Testis (tissue), 2 donors: ENCODE measurements at regions not wholly inside any gene's neighbourhood (a gene's known extent, or its start where the extent isn't known, plus 50 kb on each side); places are given as distances from the start of the nearest gene placed in this dataset.

ENCODE experiments used
- POLR2A ChIP-seq: fragments of 450-650 bp; IDR thresholded peaks from one replicate; pipeline ENCODE4 v1.6.1; 2017; ENCODE audit warnings: antibody characterized with exemption, mild to moderate bottlenecking, moderate library complexity
- TF ChIP-seq, protein P1 (sequence below), 3 experiments: fragments of 450-650 bp in 2 of 3; fragments of 200-600 bp in 1 of 3; sonication (generic) in 1 of 3; IDR thresholded peaks; one replicate each; pipeline ENCODE4 v1.5.1; 2016 to 2019; ENCODE audit warnings: antibody characterized with exemption in 3 of 3, mild to moderate bottlenecking in 2 of 3, moderate library complexity in 1 of 3

DNA sequence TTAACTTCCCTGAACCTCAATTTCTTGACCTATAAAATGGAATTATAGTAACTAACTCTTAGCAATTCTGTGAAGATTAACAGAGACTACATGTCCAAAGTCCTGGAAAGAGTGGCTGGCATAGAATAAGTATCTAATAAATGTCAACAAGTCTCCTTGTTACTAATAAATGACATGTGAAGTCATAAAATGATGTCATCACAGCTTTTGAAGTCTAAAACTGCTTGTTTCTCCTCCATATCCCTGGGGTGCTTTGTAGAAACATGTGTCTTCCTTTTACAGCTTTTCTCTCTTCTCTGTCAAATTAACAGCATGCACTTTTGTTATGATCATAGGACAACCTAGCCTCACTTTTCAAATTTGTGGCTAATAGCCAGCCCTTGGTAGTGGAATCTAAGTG lies 510.2 kb downstream of the NTRK3 start:
- TF ChIP-seq, protein P1, sequence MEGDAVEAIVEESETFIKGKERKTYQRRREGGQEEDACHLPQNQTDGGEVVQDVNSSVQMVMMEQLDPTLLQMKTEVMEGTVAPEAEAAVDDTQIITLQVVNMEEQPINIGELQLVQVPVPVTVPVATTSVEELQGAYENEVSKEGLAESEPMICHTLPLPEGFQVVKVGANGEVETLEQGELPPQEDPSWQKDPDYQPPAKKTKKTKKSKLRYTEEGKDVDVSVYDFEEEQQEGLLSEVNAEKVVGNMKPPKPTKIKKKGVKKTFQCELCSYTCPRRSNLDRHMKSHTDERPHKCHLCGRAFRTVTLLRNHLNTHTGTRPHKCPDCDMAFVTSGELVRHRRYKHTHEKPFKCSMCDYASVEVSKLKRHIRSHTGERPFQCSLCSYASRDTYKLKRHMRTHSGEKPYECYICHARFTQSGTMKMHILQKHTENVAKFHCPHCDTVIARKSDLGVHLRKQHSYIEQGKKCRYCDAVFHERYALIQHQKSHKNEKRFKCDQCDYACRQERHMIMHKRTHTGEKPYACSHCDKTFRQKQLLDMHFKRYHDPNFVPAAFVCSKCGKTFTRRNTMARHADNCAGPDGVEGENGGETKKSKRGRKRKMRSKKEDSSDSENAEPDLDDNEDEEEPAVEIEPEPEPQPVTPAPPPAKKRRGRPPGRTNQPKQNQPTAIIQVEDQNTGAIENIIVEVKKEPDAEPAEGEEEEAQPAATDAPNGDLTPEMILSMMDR (IDR thresholded peaks at IDR 0.05) = no peak
- no peak for TF ChIP-seq POLR2A
